Ishikawa (cell line): ENCODE measurements at regions not wholly inside any gene's neighbourhood (a gene's known extent, or its start where the extent isn't known, plus 50 kb on each side); places are given as distances from the start of the nearest gene placed in this dataset.

Source experiments
- EGR1 ChIP-seq: IDR thresholded peaks from 2 replicates; pipeline ENCODE4 v1.6.1; 2012
- EP300 ChIP-seq: IDR thresholded peaks from 2 replicates; pipeline ENCODE4 v1.6.1; 2012; ENCODE audit warnings: borderline replicate concordance
- FOXM1 ChIP-seq: IDR thresholded peaks from 2 replicates; pipeline ENCODE4 v1.6.1; 2012; ENCODE audit warnings: low read depth, borderline replicate concordance
- NFIC ChIP-seq: IDR thresholded peaks from 2 replicates; pipeline ENCODE4 v1.6.1; 2012
- RAD21 ChIP-seq: IDR thresholded peaks from 2 replicates; pipeline ENCODE4 v1.6.1; 2012; ENCODE audit warnings: low read depth
- REST ChIP-seq: IDR thresholded peaks from 2 replicates; pipeline ENCODE4 v1.6.1; 2012; ENCODE audit warnings: low read depth, mild to moderate bottlenecking
- TAF1 ChIP-seq: IDR thresholded peaks from 2 replicates; pipeline ENCODE4 v1.6.1; 2012; ENCODE audit warnings: low read depth, mild to moderate bottlenecking
- TCF12 ChIP-seq: IDR thresholded peaks from 2 replicates; pipeline ENCODE4 v1.6.1; 2012; ENCODE audit warnings: low read depth
- TEAD4 ChIP-seq: IDR thresholded peaks from 2 replicates; pipeline ENCODE4 v1.6.1; 2012
- YY1 ChIP-seq: IDR thresholded peaks from 2 replicates; pipeline ENCODE4 v1.6.1; 2012; ENCODE audit warnings: low read depth
- ZBTB7A ChIP-seq: IDR thresholded peaks from 2 replicates; pipeline ENCODE4 v1.6.1; 2012; ENCODE audit warnings: low read depth
- TF ChIP-seq, protein P1 (sequence below): IDR thresholded peaks from 2 replicates; pipeline ENCODE4 v1.6.1; 2012
- TF ChIP-seq, protein P2 (sequence below): IDR thresholded peaks from 2 replicates; pipeline ENCODE4 v1.6.1; 2012

DNA sequence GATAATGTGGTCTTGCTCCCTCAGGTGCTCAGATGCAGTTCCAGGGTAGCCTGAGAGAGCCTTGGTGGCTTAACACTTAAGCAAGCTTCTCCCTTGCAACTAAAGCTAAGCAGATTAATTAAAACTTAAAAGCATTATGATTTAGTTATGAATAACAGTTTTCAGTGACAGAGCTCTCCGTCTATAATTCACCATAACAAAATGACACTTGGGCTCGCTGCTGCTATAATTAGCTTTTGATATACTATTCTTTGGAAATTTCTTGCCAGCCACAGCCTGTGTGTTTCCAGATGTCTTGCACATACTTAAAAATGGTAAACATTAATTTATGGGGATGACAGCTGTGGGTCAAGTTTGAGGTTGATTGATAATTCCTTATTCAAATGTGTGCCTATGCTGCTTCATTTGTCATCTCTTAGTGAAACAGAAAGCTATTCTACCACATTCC lies 380.5 kb downstream of the TFAP2B start:
- no peak for TF ChIP-seq YY1
- no peak for TF ChIP-seq ZBTB7A
- TF ChIP-seq EGR1: no peak
- TF ChIP-seq EP300: no peak
- no peak for TF ChIP-seq RAD21
- no peak for TF ChIP-seq REST
- no peak for TF ChIP-seq TCF12
- TF ChIP-seq NFIC: no peak
- TF ChIP-seq, protein P1, sequence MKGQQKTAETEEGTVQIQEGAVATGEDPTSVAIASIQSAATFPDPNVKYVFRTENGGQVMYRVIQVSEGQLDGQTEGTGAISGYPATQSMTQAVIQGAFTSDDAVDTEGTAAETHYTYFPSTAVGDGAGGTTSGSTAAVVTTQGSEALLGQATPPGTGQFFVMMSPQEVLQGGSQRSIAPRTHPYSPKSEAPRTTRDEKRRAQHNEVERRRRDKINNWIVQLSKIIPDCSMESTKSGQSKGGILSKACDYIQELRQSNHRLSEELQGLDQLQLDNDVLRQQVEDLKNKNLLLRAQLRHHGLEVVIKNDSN: no peak
- TF ChIP-seq, protein P2, sequence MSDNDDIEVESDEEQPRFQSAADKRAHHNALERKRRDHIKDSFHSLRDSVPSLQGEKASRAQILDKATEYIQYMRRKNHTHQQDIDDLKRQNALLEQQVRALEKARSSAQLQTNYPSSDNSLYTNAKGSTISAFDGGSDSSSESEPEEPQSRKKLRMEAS: no peak
- TF ChIP-seq FOXM1: no peak
- TF ChIP-seq TAF1: no peak
- no peak for TF ChIP-seq TEAD4
